ENCODE measurements at regions not wholly inside any gene's neighbourhood (a gene's known extent, or its start where the extent isn't known, plus 50 kb on each side); places are given as distances from the start of the nearest gene placed in this dataset.

DNA sequence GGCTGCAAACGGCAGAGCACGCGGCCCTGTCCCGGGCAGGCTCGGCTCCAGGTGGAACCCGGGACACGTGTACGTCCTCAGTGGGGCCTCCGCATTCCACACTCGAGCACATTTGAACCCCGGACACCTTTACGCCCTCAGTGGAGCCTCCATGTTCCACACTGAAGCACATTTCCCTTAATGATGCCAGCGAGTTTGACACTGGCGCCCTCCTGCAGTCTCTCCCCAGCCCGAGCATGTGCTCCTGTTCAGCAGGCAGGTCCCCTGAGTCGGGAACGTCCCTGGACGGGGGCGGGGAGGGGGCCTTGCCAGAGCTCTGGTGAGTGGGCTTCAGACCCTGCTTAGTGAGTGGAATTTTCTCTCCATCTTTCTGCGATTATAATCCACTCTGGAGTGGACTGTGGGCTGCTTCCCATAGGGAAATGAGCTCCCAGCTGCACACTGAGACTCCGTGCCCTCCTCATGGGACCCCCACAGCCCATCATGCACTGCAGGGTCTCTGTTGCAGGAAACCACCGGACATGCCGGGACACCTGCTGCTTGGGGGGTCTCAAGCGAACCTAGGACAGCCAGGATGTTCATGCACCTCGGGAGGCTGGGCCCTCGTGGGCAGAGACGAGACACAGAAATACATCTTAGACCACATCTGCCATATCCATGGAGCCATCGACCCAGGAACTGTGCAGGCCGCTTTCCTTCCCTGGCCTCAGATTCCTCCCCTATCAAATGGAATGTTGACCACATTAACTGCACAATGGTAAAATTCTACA lies 70.3 kb upstream of the SNTG2 start:
- Histone ChIP-seq H4K8ac (ENCODE audit: low read depth, low read length) (no peak overlapping the region), H3K79me2 (ENCODE audit: control insufficient read depth, insufficient read depth, low read length, poor library complexity) (no peaks in the 10 kb centered on the region), H4K91ac (ENCODE audit: low read depth, low read length) (no peak overlapping the region), H3K36me3 (ENCODE audit: control insufficient read depth in 1 of 2, insufficient read depth in 2 of 2, low read length in 2 of 2) (no peaks in the 10 kb centered on the region), H3K27me3 (ENCODE audit: insufficient read depth, low read length) (no peaks in the 10 kb centered on the region), H3K4ac (ENCODE audit: low read depth, low read length) (no peak overlapping the region), H4K12ac (ENCODE audit: low read depth, low read length) (no peak overlapping the region), H3K4me3 (ENCODE audit: low read depth, low read length) (no peak overlapping the region), H3K9me3 (ENCODE audit: insufficient read depth, low read depth, low read length) (peaks cover 13% of the 10 kb centered on the region), H2BK5ac (ENCODE audit: low read depth, low read length, poor library complexity) (no peak overlapping the region), H3K14ac (ENCODE audit: low read length) (no peak overlapping the region), H2AFZ (ENCODE audit: insufficient read depth, low read length, poor library complexity) (no peak overlapping the region), H2BK120ac (ENCODE audit: insufficient read depth, low read length, poor library complexity) (no peak overlapping the region), H3K79me1 (ENCODE audit: low read length) (no peaks in the 10 kb centered on the region), H2BK12ac (ENCODE audit: low read length) (no peak overlapping the region), H3K18ac (ENCODE audit: low read length) (no peak overlapping the region), H3K27ac (ENCODE audit: low read depth, low read length) (no peak overlapping the region), H3K4me2 (ENCODE audit: low read length) (no peak overlapping the region), H3K9ac (ENCODE audit: low read length) (no peak overlapping the region), H2AK5ac (ENCODE audit: low read length) (no peak overlapping the region), H3K23ac (ENCODE audit: low read length) (no peak overlapping the region), H3K4me1 (ENCODE audit: control insufficient read depth in 1 of 2, insufficient read depth in 2 of 2, low read length in 2 of 2) (no peaks in the 10 kb centered on the region)
- no CpG with 5 or more reads among the region's 29 CpGs for WGBS (ENCODE audit: extremely low coverage, insufficient coverage, insufficient read length)
- DNase-seq: no peak

DNA sequence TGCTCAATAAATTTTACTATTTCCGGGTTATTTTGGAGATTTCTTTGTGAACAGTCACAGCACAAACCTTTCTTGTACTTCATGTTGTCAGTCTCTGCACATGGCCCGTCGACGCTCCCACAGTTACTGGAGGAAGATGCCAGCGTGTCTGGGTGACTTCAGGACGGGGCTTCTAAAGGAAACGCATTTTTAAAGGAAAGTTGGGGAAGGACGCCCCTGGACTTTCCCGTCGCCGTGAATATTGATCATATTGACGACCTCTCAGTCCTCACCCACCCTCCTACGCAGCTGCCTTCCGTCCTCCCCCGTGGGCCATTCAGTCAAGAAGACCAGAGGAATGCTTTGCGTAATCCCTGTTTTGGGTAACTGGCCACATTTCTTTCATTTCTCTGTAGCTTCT lies 71.1 kb upstream of the SNTG2 start:
- no peak overlapping the region for H3K14ac ChIP-seq (ENCODE audit: low read length)
- no peaks in the 10 kb centered on the region for H3K4me1 ChIP-seq (ENCODE audit: control insufficient read depth in 1 of 2, insufficient read depth in 2 of 2, low read length in 2 of 2)
- no peak overlapping the region for H3K4me3 ChIP-seq (ENCODE audit: low read depth, low read length)
- no peak overlapping the region for H3K27ac ChIP-seq (ENCODE audit: low read depth, low read length)
- no peak overlapping the region for H2BK5ac ChIP-seq (ENCODE audit: low read depth, low read length, poor library complexity)
- no peaks in the 10 kb centered on the region for H3K79me1 ChIP-seq (ENCODE audit: low read length)
- no peaks in the 10 kb centered on the region for H3K79me2 ChIP-seq (ENCODE audit: control insufficient read depth, insufficient read depth, low read length, poor library complexity)
- H2AFZ ChIP-seq (ENCODE audit: insufficient read depth, low read length, poor library complexity): no peak overlapping the region
- no peak overlapping the region for H4K12ac ChIP-seq (ENCODE audit: low read depth, low read length)
- no CpG with 5 or more reads among the region's 16 CpGs for WGBS (ENCODE audit: extremely low coverage, insufficient coverage, insufficient read length)
- H3K4ac ChIP-seq (ENCODE audit: low read depth, low read length): no peak overlapping the region
- H2BK12ac ChIP-seq (ENCODE audit: low read length): no peak overlapping the region
- peaks cover 13% of the 10 kb centered on the region for H3K9me3 ChIP-seq (ENCODE audit: insufficient read depth, low read depth, low read length)
- H3K4me2 ChIP-seq (ENCODE audit: low read length): no peak overlapping the region
- no peaks in the 10 kb centered on the region for H3K27me3 ChIP-seq (ENCODE audit: insufficient read depth, low read length)
- DNase-seq: no peak
- H3K18ac ChIP-seq (ENCODE audit: low read length): no peak overlapping the region
- no peak overlapping the region for H2AK5ac ChIP-seq (ENCODE audit: low read length)
- no peak overlapping the region for H3K9ac ChIP-seq (ENCODE audit: low read length)
- no peaks in the 10 kb centered on the region for H3K36me3 ChIP-seq (ENCODE audit: control insufficient read depth in 1 of 2, insufficient read depth in 2 of 2, low read length in 2 of 2)
- no peak overlapping the region for H4K91ac ChIP-seq (ENCODE audit: low read depth, low read length)
- H2BK120ac ChIP-seq (ENCODE audit: insufficient read depth, low read length, poor library complexity): no peak overlapping the region
- H4K8ac ChIP-seq (ENCODE audit: low read depth, low read length): no peak overlapping the region
- H3K23ac ChIP-seq (ENCODE audit: low read length): no peak overlapping the region

DNA sequence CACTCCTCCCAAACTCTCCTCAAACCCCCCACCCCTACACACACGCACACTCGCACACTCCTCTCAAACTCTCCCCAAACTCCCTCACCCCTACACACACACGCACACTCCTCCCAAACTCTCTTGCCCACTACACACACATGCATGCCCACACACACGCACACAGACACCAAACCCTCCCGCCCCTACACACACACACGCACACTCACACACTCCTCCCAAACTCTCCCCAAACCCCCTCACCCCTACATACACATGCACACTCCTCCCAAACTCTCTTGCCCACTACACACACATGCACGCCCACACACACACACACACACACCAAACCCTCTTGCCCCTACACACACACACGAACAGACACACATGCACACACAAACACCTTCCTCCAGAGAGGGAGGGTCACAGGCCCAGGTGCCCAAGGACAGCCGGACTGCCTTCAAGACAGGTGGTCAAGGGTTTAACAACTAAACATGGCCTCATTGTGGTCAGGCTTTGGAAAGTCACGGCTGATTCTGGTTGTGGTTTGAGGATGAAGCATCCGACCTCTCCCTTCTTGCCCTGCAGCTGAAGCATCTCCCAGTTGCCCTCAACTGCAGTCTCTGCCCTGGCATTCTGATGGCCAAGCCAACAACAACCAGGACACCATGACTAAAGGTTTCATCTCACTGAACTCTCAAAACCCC lies 72.3 kb upstream of the SNTG2 start:
- Histone ChIP-seq H2BK12ac (ENCODE audit: low read length) (no peak overlapping the region), H2BK120ac (ENCODE audit: insufficient read depth, low read length, poor library complexity) (no peak overlapping the region), H3K4me2 (ENCODE audit: low read length) (no peak overlapping the region), H4K91ac (ENCODE audit: low read depth, low read length) (no peak overlapping the region), H4K12ac (ENCODE audit: low read depth, low read length) (no peak overlapping the region), H3K18ac (ENCODE audit: low read length) (no peak overlapping the region), H3K27ac (ENCODE audit: low read depth, low read length) (no peak overlapping the region), H3K79me1 (ENCODE audit: low read length) (no peaks in the 10 kb centered on the region), H2BK5ac (ENCODE audit: low read depth, low read length, poor library complexity) (no peak overlapping the region), H3K14ac (ENCODE audit: low read length) (no peak overlapping the region), H2AK5ac (ENCODE audit: low read length) (no peak overlapping the region), H3K36me3 (ENCODE audit: control insufficient read depth in 1 of 2, insufficient read depth in 2 of 2, low read length in 2 of 2) (no peaks in the 10 kb centered on the region), H4K8ac (ENCODE audit: low read depth, low read length) (no peak overlapping the region), H3K4me3 (ENCODE audit: low read depth, low read length) (peak overlapping the region; percentile 31), H3K23ac (ENCODE audit: low read length) (no peak overlapping the region), H3K27me3 (ENCODE audit: insufficient read depth, low read length) (no peaks in the 10 kb centered on the region), H3K9me3 (ENCODE audit: insufficient read depth, low read depth, low read length) (peaks cover 13% of the 10 kb centered on the region), H3K4ac (ENCODE audit: low read depth, low read length) (no peak overlapping the region), H3K4me1 (ENCODE audit: control insufficient read depth in 1 of 2, insufficient read depth in 2 of 2, low read length in 2 of 2) (no peaks in the 10 kb centered on the region), H3K9ac (ENCODE audit: low read length) (no peak overlapping the region), H3K79me2 (ENCODE audit: control insufficient read depth, insufficient read depth, low read length, poor library complexity) (no peaks in the 10 kb centered on the region), H2AFZ (ENCODE audit: insufficient read depth, low read length, poor library complexity) (no peak overlapping the region)
- DNase-seq: no peak
- WGBS (ENCODE audit: extremely low coverage, insufficient coverage, insufficient read length): 100% methylated on average over 5 of the region's 11 CpGs

DNA sequence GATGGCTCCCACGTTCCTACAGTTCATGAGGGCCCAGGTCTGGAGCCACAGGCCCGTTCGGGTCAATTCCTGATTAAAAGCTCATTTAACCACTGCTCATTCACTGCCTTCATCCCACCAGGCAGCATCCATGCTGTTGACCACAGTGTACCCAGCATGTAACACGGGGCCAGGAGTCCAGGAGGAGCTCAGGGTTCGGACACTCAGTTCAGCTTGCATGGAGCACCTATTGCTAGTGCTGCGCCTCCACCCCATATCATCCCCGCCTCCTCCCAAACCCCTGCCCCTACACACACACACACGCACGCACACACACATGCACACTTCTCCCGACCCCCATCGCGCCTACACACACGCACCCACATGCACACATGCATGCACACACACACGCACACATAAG lies 72.9 kb upstream of the SNTG2 start:
- no peaks in the 10 kb centered on the region for H3K36me3 ChIP-seq (ENCODE audit: control insufficient read depth in 1 of 2, insufficient read depth in 2 of 2, low read length in 2 of 2)
- WGBS (ENCODE audit: extremely low coverage, insufficient coverage, insufficient read length): no CpG with 5 or more reads among the region's 14 CpGs
- no peak overlapping the region for H4K12ac ChIP-seq (ENCODE audit: low read depth, low read length)
- no peak overlapping the region for H4K8ac ChIP-seq (ENCODE audit: low read depth, low read length)
- peaks cover 13% of the 10 kb centered on the region for H3K9me3 ChIP-seq (ENCODE audit: insufficient read depth, low read depth, low read length)
- H3K9ac ChIP-seq (ENCODE audit: low read length): no peak overlapping the region
- no peaks in the 10 kb centered on the region for H3K79me1 ChIP-seq (ENCODE audit: low read length)
- H2AK5ac ChIP-seq (ENCODE audit: low read length): no peak overlapping the region
- DNase-seq: no peak
- H2BK120ac ChIP-seq (ENCODE audit: insufficient read depth, low read length, poor library complexity): no peak overlapping the region
- no peak overlapping the region for H3K4me2 ChIP-seq (ENCODE audit: low read length)
- no peak overlapping the region for H3K14ac ChIP-seq (ENCODE audit: low read length)
- H3K27me3 ChIP-seq (ENCODE audit: insufficient read depth, low read length): no peaks in the 10 kb centered on the region
- H3K23ac ChIP-seq (ENCODE audit: low read length): no peak overlapping the region
- no peak overlapping the region for H3K18ac ChIP-seq (ENCODE audit: low read length)
- no peak overlapping the region for H4K91ac ChIP-seq (ENCODE audit: low read depth, low read length)
- no peaks in the 10 kb centered on the region for H3K79me2 ChIP-seq (ENCODE audit: control insufficient read depth, insufficient read depth, low read length, poor library complexity)
- no peak overlapping the region for H2BK12ac ChIP-seq (ENCODE audit: low read length)
- H2BK5ac ChIP-seq (ENCODE audit: low read depth, low read length, poor library complexity): no peak overlapping the region
- no peaks in the 10 kb centered on the region for H3K4me1 ChIP-seq (ENCODE audit: control insufficient read depth in 1 of 2, insufficient read depth in 2 of 2, low read length in 2 of 2)
- no peak overlapping the region for H3K4me3 ChIP-seq (ENCODE audit: low read depth, low read length)
- no peak overlapping the region for H2AFZ ChIP-seq (ENCODE audit: insufficient read depth, low read length, poor library complexity)
- H3K27ac ChIP-seq (ENCODE audit: low read depth, low read length): no peak overlapping the region
- H3K4ac ChIP-seq (ENCODE audit: low read depth, low read length): no peak overlapping the region

Measured in trophoblast cell (in vitro differentiated cells and primary cell).